Upper lobe of right lung (tissue), 1 donor: ENCODE measurements at regions not wholly inside any gene's neighbourhood (a gene's known extent, or its start where the extent isn't known, plus 50 kb on each side); places are given as distances from the start of the nearest gene placed in this dataset.

Experiments
- ATAC-seq: fragments of 200-7000 bp; cut with Tn5 transposase; one replicate; pipeline ENCODE4 v1.9.1; 2020; ENCODE audit warnings: mild to moderate bottlenecking, moderate library complexity
- DNase-seq: peaks from one replicate; pipeline ENCODE4 v3.0.0-alpha.2; 2020
- H3K27ac ChIP-seq: fragments of 200-600 bp; one replicate; pipeline ENCODE4 v1.8.0; 2022
- H3K27me3 ChIP-seq: fragments of 200-600 bp; one replicate; pipeline ENCODE4 v1.8.0; 2022; ENCODE audit warnings: mild to moderate bottlenecking
- H3K36me3 ChIP-seq: fragments of 200-600 bp; one replicate; pipeline ENCODE4 v1.8.0; 2022
- H3K4me1 ChIP-seq: fragments of 200-600 bp; one replicate; pipeline ENCODE4 v1.8.0; 2022
- H3K4me3 ChIP-seq: fragments of 200-600 bp; one replicate; pipeline ENCODE4 v1.8.0; 2022; ENCODE audit warnings: mild to moderate bottlenecking
- H3K9me3 ChIP-seq: fragments of 200-600 bp; one replicate; pipeline ENCODE4 v1.8.0; 2022
- CTCF ChIP-seq: fragments of 200-600 bp; IDR thresholded peaks from one replicate; pipeline ENCODE4 v1.8.0; 2022; ENCODE audit warnings: antibody characterized with exemption
- intact Hi-C: fragments of 100-400 bp; cut with DNase I; formaldehyde crosslinking; loops from one replicate; pipeline ENCODE4 v1.11.0; 2022
- donor health status: DM: no; HTN: yes; CAD: no; lungs with severe emphysema.

DNA sequence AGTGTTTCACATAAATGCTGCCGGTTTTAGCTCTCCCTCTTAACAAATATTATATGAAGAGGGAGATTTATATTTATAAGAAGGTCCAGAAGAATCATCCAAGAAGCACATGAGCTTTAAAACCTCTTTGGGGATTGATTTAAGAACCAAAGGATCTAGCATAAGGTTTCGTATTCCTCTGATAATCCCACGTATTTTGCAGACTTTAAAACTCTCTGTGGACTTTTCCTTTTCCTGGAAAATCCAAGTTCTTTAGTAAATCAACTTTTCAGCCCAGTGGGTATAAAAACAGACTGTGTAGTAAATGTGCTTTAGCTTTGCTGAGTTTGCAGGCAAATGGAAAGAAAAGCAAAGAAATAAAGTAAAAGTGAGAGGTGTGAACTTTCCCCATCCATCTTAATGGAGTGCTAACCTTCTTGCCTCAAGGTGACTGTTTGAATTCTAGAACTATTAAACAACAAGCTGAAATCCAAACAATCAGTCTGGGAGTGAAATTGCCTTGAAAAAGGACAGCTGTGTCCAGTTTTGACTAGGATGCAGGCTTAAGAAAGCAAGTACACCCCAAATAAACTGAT lies 363.4 kb upstream of the SLC24A2 start:
- H3K4me1 ChIP-seq = no peaks in the 10 kb centered on the region
- no peaks in the 10 kb centered on the region for H3K27me3 ChIP-seq
- no peak for DNase-seq
- no peak for TF ChIP-seq CTCF
- intact Hi-C loops = no loop called here
- no peak overlapping the region for H3K27ac ChIP-seq
- H3K4me3 ChIP-seq = no peak overlapping the region
- H3K36me3 ChIP-seq = no peaks in the 10 kb centered on the region
- H3K9me3 ChIP-seq = no peaks in the 10 kb centered on the region
- no peak for ATAC-seq

DNA sequence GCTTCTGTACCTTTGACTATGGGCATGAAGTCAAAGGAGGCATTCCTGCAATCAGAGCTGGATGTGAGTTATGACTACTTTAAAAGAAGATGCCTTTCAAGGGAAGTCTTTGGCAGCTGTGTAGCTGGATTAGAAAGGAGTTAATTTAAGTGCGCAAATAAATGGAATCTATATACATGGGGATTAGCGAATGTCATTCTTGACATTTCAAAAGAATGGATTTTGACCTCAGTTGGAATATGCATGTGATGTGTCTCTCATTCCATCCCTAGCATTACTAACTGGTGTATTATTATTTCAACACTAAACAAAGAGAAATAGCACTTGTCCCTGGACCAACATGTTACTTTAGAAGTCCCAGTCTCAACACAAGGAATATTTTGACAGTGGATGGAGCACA lies 359.6 kb upstream of the SLC24A2 start:
- intact Hi-C loops = no loop called here

DNA sequence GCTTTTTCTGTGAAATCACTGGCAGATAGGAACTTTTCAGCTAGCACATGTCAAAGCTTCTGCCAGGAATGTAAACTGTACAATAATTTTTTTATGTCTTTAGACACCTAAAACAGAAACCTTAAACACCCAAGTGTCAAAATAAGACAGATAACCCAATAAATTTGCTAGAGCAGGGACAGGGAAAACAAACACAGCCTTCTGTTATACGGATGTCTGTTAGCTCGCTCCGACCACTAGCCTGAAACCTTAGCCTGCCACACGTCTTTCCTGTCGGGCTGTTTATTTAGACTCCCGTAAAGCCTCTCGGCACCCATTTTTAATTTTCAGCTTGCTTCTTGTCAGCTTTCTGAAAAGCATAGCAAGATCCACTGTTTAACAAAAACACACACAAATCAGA lies 355.4 kb upstream of the SLC24A2 start:
- ATAC-seq (no peak), DNase-seq (no peak)
- H3K36me3 ChIP-seq = no peaks in the 10 kb centered on the region
- H3K27me3 ChIP-seq = no peaks in the 10 kb centered on the region
- no peaks in the 10 kb centered on the region for H3K9me3 ChIP-seq
- no peak for TF ChIP-seq CTCF
- no peak overlapping the region for H3K4me3 ChIP-seq
- no peak overlapping the region for H3K27ac ChIP-seq
- no peaks in the 10 kb centered on the region for H3K4me1 ChIP-seq
- intact Hi-C loops = no loop called here

More for the DNA sequence above, 359.6 kb upstream of the SLC24A2 start:
- TF ChIP-seq CTCF = no peak
- Histone ChIP-seq H3K9me3 (no peaks in the 10 kb centered on the region), H3K36me3 (no peaks in the 10 kb centered on the region), H3K27ac (no peak overlapping the region), H3K27me3 (no peaks in the 10 kb centered on the region), H3K4me3 (no peak overlapping the region), H3K4me1 (no peaks in the 10 kb centered on the region)
- no peak for DNase-seq
- no peak for ATAC-seq

DNA sequence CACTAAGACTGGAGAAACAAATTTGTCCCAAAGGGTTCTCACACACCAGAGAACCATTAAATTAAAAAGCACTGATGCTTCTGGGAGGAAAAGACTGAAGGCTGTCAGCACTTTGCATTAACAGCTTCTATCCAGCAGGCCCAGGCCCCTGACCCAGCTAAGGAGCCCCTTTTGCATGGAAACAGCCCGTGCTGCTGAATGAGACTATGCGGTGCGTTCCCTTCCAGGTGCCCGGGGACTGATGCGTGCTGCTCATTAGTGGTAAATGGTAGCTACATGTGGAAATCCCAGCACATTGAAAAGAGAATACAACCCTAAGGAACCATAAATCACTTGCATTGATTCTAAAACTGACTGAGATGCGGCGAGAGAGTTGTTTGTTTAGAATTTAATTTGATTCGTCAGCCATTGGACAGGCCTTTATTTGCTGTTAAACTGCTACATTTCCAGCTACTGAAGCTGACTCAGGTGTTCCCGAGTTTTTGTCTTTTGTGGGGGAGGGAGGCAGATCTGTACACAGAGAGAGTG lies 351.0 kb upstream of the SLC24A2 start:
- intact Hi-C loops = no loop called here
- Histone ChIP-seq H3K4me1 (no peaks in the 10 kb centered on the region), H3K9me3 (no peaks in the 10 kb centered on the region), H3K27me3 (no peaks in the 10 kb centered on the region), H3K4me3 (no peak overlapping the region), H3K36me3 (no peaks in the 10 kb centered on the region), H3K27ac (no peak overlapping the region)
- DNase-seq = no peak
- no peak for ATAC-seq
- TF ChIP-seq CTCF = no peak

DNA sequence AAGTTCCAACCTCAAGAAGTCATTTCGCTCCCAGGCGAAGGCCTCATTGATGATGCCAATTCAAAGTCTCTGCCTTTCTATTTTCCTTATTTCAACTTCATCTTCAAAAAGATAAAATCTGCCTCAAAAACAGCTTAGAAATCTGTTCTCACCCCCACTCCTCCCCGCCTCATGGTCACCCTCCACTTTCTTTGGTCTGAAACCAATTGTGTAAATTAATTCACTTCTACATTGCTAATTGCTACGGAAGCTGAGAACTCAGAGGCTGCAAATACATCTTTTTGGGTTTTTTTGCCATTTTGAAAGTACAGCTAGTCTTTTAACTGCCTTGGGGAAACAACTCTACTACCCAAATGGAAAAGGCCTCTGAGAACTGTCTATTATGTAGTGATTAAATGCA lies 350.0 kb upstream of the SLC24A2 start:
- H3K27me3 ChIP-seq = no peaks in the 10 kb centered on the region
- TF ChIP-seq CTCF = no peak
- ATAC-seq (no peak), DNase-seq (no peak)
- no peak overlapping the region for H3K4me3 ChIP-seq
- no peaks in the 10 kb centered on the region for H3K4me1 ChIP-seq
- no peak overlapping the region for H3K27ac ChIP-seq
- H3K36me3 ChIP-seq = no peaks in the 10 kb centered on the region
- intact Hi-C loops = no loop called here
- no peaks in the 10 kb centered on the region for H3K9me3 ChIP-seq

- H3K4me3 ChIP-seq = no peak overlapping the region
- intact Hi-C loops = no loop called here
- no peak for TF ChIP-seq CTCF
Measured at GRCh38 chr9:20138116-20138515, 349.3 kb upstream of the SLC24A2 start.

More at GRCh38 chr9:20138116-20138515, 349.3 kb upstream of the SLC24A2 start:
- H3K27ac ChIP-seq = no peak overlapping the region
- H3K27me3 ChIP-seq = no peaks in the 10 kb centered on the region
- no peaks in the 10 kb centered on the region for H3K9me3 ChIP-seq
- DNase-seq = no peak
- no peak for ATAC-seq
- no peaks in the 10 kb centered on the region for H3K36me3 ChIP-seq
- no peaks in the 10 kb centered on the region for H3K4me1 ChIP-seq
